OCI-LY1 (cell line): ENCODE measurements at regions not wholly inside any gene's neighbourhood (a gene's known extent, or its start where the extent isn't known, plus 50 kb on each side); places are given as distances from the start of the nearest gene placed in this dataset.

Experiments used
- EZH2 ChIP-seq: fragments of 200-600 bp; sonication (generic), shearing (Covaris generic); IDR thresholded peaks from 2 replicates; pipeline ENCODE4 v1.8.0; 2017; ENCODE audit warnings: borderline replicate concordance, mixed run types, mild to moderate bottlenecking, antibody characterized with exemption, low read length, moderate library complexity, mixed read lengths
- TF ChIP-seq, protein P1 (sequence below): fragments of 200-600 bp; sonication (generic), shearing (Covaris generic); IDR thresholded peaks from 2 replicates; pipeline ENCODE4 v1.5.1; 2017; ENCODE audit warnings: mild to moderate bottlenecking, antibody characterized with exemption, low read length, moderate library complexity, mixed read lengths

DNA sequence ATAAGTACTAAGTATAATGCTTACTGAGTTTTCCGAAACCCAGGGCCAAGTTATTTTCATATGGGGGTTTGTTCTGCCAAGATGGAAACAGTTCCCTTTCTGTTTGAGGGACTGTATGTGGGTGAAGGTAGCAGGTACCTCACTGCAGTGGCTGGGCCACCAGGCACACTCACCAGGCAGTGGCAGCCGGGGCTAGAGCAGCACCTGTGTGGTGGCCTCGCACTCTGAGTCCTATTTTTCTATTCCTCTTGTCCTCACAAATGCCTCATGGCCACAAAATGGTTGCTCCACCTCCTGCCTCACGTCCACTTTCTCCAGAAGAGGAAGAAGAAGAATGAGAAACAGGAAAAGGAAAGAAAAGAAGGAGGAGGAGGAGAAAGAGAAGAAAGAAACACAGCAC is 167.3 kb upstream of the SHH start:
- TF ChIP-seq EZH2: no peak
- TF ChIP-seq, protein P1, sequence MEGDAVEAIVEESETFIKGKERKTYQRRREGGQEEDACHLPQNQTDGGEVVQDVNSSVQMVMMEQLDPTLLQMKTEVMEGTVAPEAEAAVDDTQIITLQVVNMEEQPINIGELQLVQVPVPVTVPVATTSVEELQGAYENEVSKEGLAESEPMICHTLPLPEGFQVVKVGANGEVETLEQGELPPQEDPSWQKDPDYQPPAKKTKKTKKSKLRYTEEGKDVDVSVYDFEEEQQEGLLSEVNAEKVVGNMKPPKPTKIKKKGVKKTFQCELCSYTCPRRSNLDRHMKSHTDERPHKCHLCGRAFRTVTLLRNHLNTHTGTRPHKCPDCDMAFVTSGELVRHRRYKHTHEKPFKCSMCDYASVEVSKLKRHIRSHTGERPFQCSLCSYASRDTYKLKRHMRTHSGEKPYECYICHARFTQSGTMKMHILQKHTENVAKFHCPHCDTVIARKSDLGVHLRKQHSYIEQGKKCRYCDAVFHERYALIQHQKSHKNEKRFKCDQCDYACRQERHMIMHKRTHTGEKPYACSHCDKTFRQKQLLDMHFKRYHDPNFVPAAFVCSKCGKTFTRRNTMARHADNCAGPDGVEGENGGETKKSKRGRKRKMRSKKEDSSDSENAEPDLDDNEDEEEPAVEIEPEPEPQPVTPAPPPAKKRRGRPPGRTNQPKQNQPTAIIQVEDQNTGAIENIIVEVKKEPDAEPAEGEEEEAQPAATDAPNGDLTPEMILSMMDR: no peak
